Kidney (tissue), 13 donors: ENCODE measurements at regions not wholly inside any gene's neighbourhood (a gene's known extent, or its start where the extent isn't known, plus 50 kb on each side); places are given as distances from the start of the nearest gene placed in this dataset.

Experiments
- DNase-seq, 5 donors: peaks; one replicate each; pipeline ENCODE4 v3.0.0-alpha.2; 2013 to 2020
- FAIRE-seq: peaks from 2 replicates; lab custom pipeline; 2012; peaks lifted over from hg19 to GRCh38; lab: Jason Lieb, UNC
- H3K27ac ChIP-seq, 2 donors: one replicate each; pipeline ENCODE4 v1.7.0; 2013; ENCODE audit warnings: low read depth in 2 of 2, low read length in 2 of 2, inconsistent platforms in 1 of 2
- H3K27me3 ChIP-seq: one replicate; pipeline ENCODE4 v1.7.1; 2013; ENCODE audit warnings: low read length, inconsistent platforms; ENCODE audit not compliant: control insufficient read depth, insufficient read depth
- H3K36me3 ChIP-seq, 3 donors: one replicate each; pipeline versions ENCODE4 v1.7.0 to v1.7.1; 2013; ENCODE audit warnings: low read length in 3 of 3, control low read depth in 1 of 3, inconsistent platforms in 1 of 3; ENCODE audit not compliant: insufficient read depth in 3 of 3, control insufficient read depth in 2 of 3
- H3K4me1 ChIP-seq, 3 donors: one replicate each; pipeline versions ENCODE4 v1.7.0 to v1.7.1; 2013; ENCODE audit warnings: low read length in 3 of 3, inconsistent platforms in 1 of 3, low read depth in 1 of 3; ENCODE audit not compliant: control insufficient read depth in 2 of 3, insufficient read depth in 2 of 3
- H3K4me3 ChIP-seq, 3 donors: one replicate each; pipeline versions ENCODE4 v1.7.0 to v1.8.1; 2013; ENCODE audit warnings: low read length in 3 of 3, control low read depth in 1 of 3, inconsistent platforms in 1 of 3
- H3K9ac ChIP-seq, 3 donors: one replicate each; pipeline versions ENCODE4 v1.7.0 to v1.7.1; 2013; ENCODE audit warnings: low read length in 3 of 3, control low read depth in 1 of 3, inconsistent platforms in 1 of 3
- H3K9me3 ChIP-seq, 3 donors: one replicate each; pipeline versions ENCODE4 v1.7.0 to v1.7.1; 2013; ENCODE audit warnings: low read length in 3 of 3, control low read depth in 1 of 3, inconsistent platforms in 1 of 3; ENCODE audit not compliant: control insufficient read depth in 2 of 3, insufficient read depth in 1 of 3
- CTCF ChIP-seq: IDR thresholded peaks from 3 replicates; pipeline ENCODE4 v1.5.1; 2012; ENCODE audit warnings: mild to moderate bottlenecking, moderate library complexity, borderline replicate concordance; ENCODE audit not compliant: insufficient read depth; ENCODE audit errors: extremely low read depth
- intact Hi-C: fragments of 100-400 bp; cut with DNase I; formaldehyde crosslinking; loops from one replicate; pipeline ENCODE4 v1.11.1; 2022
- donor health status: control.
- donor health status: control.
- donor health status: control.
- donor health status: control.
- donor health status: control.
- donor health status: DM: yes; HTN: yes; CAD: no.
- donor health status: Normal renal cell carcinoma (clear cell type).

DNA sequence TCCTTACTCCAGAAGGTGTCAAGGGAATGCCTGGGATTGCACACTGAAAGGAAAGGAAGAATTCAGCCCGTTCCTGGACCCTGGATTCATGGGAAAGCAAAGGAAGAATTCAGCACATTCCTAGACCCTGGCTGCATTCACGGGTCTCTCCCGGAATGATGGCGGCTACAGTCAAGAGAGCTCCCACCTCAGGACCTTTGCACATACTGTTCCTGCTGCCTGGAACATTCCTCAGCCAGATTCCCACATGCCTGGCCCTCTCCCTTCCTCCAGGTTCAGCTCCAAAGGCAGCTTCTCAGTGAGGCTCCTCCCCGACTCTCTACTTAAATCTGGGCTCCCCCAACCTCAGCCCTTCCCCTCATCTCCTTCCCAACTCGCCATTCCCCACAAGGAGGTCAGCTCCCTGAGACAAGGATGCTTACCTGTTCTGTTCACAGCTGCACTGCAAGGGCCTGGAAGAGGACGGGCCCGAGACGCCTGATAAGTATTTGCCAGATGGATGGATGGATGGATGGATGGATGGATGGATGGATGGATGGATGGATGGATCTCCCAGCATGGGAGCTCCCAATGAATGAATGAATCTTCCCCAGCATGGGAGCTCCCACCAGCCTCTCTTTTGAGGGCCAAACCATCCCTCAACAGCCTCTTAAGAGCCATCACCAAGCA is 77.4 kb downstream of the NCOR2 start:
- TF ChIP-seq CTCF, result no peak

DNA sequence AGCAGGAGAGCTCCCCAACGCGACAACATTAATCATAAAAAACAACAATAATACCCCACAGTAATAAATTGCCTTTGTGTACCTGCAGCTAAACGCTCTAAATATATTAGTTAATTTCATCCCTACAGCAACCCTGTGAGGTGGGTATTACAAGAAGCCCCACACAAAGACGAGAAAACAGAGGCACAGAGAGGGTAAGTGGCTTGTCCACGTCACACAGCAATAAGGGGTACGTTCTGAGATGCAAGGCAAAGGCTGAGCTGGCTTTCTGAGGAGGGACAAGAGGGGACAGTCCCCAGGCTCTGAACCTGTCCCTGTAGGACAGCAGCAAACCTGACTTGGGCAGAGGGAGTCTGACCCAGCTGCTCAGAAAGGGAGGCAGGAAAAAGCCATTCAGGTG is 78.2 kb downstream of the NCOR2 start:
- H3K27me3 ChIP-seq, result no peaks in the 10 kb centered on the region
- H3K36me3 ChIP-seq, result peaks cover 0 to 22% (median 0%) of the 10 kb centered on the region in 3 donors
- FAIRE-seq (no peak), DNase-seq (no peak)
- no peak overlapping the region for H3K4me3 ChIP-seq
- no peak overlapping the region for H3K27ac ChIP-seq
- no peaks in the 10 kb centered on the region for H3K9me3 ChIP-seq
- no peak for TF ChIP-seq CTCF
- peaks cover 0 to 10% (median 2%) of the 10 kb centered on the region in 3 donors for H3K4me1 ChIP-seq
- H3K9ac ChIP-seq, result no peak overlapping the region
- intact Hi-C loops, result no loop called here

More for the DNA sequence above, 77.4 kb downstream of the NCOR2 start:
- Histone ChIP-seq H3K27ac (no peak overlapping the region), H3K9ac (no peak overlapping the region), H3K27me3 (no peaks in the 10 kb centered on the region), H3K36me3 (peaks cover 0 to 21% (median 0%) of the 10 kb centered on the region in 3 donors), H3K9me3 (no peaks in the 10 kb centered on the region), H3K4me3 (no peak overlapping the region), H3K4me1 (peaks cover 0 to 10% (median 2%) of the 10 kb centered on the region in 3 donors)
- DNase-seq (peak in 1 of 5 donors; percentile 48), FAIRE-seq (no peak)
- intact Hi-C loops, result no loop called here

- H3K27ac ChIP-seq, result no peak overlapping the region
- DNase-seq (no peak), FAIRE-seq (no peak)
- TF ChIP-seq CTCF, result no peak
- H3K9ac ChIP-seq, result no peak overlapping the region
- H3K4me1 ChIP-seq, result peaks cover 0 to 10% (median 2%) of the 10 kb centered on the region in 3 donors
- intact Hi-C loops, result no loop called here
- no peaks in the 10 kb centered on the region for H3K27me3 ChIP-seq
- H3K36me3 ChIP-seq, result peaks cover 0 to 22% (median 0%) of the 10 kb centered on the region in 3 donors
- H3K9me3 ChIP-seq, result no peaks in the 10 kb centered on the region
- no peak overlapping the region for H3K4me3 ChIP-seq
Observed at GRCh38 chr12:124488520-124488919, 78.9 kb downstream of the NCOR2 start.
